NCI-H345 (cell line): ENCODE measurements at regions not wholly inside any gene's neighbourhood (a gene's known extent, or its start where the extent isn't known, plus 50 kb on each side); places are given as distances from the start of the nearest gene placed in this dataset.
"Not testable (repeated sequence)": the region's sequence is repeated elsewhere in the genome, so short reads cannot be mapped to it uniquely, and the experiment has no call there.

Experiments
- DNase-seq: peaks from one replicate; lab custom pipeline; 2025; lab: John Stamatoyannopoulos, UW

DNA sequence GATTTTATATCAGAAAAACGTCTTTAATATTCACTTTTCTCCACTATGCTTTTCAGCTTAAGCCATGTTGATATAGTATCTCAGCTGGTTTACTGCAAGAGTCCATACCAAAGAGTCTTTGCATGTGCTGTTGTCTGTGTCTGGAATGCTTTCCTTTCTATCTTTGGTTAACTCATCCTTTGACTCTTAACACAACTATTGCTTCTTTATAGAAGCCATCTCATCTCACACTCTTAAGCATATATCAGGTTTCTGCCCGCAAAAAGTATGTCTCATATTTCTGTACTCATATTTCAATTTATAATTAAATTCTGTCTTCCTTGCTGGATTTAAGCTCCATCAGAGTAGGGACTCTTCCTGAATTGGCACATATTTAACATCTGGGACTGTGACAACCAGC, 220.9 kb upstream of the KCNK2 start:
- DNase-seq = no peak

- DNase-seq = no peak
Observed at GRCh38 chr1:214862421-214862820, 220.1 kb upstream of the KCNK2 start.

DNA sequence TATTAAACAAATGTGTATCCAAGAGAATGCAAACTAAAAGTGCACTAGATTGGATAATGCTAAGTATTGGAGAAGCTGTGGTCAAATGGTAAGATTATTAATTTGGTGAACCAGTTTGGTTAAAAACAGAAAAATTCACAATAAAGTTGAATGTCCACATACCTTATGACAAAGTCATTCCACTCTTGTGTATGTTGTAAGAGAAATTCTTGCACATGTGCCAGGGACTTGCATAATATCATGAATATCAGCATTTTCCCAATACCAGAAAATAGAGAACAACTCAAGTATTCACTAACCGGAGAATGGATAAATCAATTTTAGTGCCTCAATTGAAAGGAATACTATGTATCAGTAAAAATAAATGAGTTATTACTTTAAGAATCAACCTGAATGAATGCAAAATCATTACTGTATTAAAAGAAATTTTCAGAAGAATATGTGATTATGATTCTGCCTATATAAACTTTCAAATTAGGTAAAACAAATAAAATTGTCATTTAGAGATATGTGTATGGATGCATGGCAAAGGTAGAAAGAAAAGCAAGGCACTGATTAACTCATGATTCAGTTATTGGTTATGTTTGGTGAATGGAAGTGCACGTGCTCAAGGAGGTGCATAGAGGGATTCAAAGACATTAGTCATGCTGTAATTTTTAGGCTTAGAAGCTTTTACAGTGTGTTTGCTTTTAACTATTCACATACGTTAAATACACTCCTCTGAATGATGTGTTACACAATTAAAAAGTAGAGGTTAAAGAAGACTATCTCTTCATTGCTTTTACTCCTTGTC, 217.4 kb upstream of the KCNK2 start:
- no peak for DNase-seq

DNA sequence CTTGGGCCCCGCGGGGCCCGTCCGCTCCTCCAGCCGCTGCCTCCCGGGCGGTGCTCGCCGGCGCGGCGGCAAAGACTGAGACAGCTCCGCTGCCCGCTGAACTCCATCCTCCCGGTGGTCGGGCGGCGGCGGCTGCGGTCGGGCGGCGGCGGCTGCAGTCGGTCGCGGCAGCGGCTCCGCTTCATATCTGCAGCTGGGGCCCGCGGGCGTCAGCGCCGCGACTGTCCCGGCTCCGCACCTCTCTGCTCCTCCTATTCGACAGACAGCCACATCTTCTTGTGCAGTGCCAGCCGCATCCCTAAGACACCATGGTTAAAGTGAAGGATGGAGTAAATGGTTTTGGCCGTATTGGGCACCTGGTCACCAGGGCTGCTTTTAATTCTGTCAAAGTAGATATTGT, 212.1 kb upstream of the KCNK2 start:
- not testable (repeated sequence) for DNase-seq

DNA sequence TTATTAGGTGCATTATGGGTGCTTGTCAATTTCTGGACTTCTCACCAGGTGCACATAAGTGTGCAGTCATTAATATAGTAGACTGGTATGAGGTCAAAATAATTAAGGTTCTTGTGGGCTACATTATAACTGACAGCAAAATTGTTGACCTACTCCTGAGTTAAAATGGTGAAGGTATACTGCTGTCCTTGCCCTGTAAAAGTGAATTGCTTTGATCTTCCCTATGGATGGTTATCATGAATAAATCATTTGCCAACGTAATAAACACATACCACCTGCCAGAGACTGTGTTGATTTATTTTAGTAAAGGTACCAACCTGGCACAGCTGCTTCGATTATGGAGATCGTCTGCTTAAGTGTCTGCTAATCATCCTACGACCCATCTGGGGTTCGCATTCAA, 201.6 kb upstream of the KCNK2 start:
- no peak for DNase-seq

DNA sequence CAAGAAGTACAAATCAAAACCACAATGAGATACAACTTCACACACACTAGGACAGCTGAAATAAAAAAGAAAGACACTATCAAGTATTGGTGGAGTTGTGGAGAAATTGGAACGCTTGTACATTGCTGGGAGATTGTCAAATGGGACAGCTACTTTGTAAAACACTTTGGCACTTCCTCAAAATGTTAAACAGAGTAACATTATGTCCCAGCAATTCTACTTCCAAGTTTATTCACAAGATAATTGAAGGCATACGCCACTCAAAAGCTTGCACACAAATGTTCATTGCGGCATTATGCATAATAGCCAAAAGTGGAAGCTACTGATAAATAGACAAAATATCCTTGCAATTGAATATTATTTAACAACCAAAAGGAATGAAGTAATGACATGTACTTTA, 199.9 kb upstream of the KCNK2 start:
- DNase-seq = no peak

GRCh38 chr1:214895011-214895600, 187.4 kb upstream of the KCNK2 start:
- DNase-seq = no peak

GRCh38 chr1:214896921-214897320, 185.6 kb upstream of the KCNK2 start:
- DNase-seq = no peak

GRCh38 chr1:214897581-214897980, 185.0 kb upstream of the KCNK2 start:
- no peak for DNase-seq

DNA sequence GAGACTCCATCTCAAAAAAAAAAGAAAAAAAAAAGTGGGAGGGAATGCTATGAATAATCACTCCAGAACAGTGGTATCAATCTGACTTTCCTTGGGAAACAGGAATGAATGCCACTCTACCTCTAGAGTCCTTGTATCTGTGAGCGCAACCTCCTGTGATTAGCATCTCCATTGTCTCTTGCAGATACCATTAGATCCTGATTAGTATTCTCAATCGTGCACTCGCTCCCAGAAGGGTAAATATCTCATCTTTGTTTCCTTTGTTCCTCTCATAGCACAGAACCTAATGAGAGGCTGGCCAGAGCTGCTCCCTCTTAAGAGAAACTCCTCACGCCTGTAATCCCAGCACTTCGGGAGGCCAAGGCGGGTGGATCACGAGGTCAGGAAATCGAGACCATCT, 184.4 kb upstream of the KCNK2 start:
- DNase-seq = no peak

- DNase-seq = no peak
Observed at GRCh38 chr1:214898718-214899117, 183.8 kb upstream of the KCNK2 start.

GRCh38 chr1:214899908-214900460, 182.6 kb upstream of the KCNK2 start:
- no peak for DNase-seq

DNA sequence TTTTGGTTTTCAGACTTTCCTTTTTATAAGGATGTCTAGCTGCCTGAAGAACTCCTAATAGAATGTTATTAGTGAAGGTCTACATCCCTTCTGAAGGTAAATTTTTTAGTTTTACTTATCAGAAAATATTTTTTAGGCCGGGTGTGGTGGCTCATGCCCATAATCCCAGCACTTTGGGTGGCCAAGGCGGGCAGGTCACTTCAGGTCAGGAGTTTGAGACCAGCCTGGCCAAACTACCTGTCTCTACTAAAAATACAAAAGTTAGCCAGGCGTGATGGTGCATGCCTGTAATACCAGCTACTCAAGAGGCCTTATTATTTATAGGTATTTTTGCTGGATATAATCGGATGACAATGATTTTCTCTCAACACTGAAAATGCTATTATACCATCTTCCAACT, 181.9 kb upstream of the KCNK2 start:
- no peak for DNase-seq

- no peak for DNase-seq
Observed at GRCh38 chr1:214901718-214902117, 180.8 kb upstream of the KCNK2 start.

GRCh38 chr1:214902636-214903320, 179.8 kb upstream of the KCNK2 start:
- no peak for DNase-seq

GRCh38 chr1:214912127-214912526, 170.4 kb upstream of the KCNK2 start:
- no peak for DNase-seq

DNA sequence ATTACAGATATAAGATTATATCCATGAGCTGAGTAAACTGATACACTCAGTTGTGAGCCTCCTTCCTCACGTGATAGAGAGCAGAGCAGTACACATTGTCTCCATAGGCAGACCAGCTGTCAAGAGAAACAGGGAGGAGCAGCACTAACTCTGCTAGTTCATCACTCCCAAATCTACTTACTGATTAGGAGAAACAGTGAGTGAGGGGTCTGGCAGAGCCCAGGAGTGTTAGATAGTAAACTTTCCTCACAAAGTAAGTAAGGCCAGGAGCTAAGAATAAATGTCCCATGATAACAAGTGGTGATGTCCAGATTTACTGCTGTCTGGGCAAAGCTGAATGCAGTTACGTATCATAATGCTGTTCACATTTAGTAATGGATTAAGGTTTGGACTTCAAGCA, 168.6 kb upstream of the KCNK2 start:
- DNase-seq = no peak

GRCh38 chr1:214917081-214917635, 165.4 kb upstream of the KCNK2 start:
- DNase-seq = no peak

- no peak for DNase-seq
Observed at GRCh38 chr1:214918745-214919144, 163.8 kb upstream of the KCNK2 start.

GRCh38 chr1:214920337-214920736, 162.2 kb upstream of the KCNK2 start:
- no peak for DNase-seq

DNA sequence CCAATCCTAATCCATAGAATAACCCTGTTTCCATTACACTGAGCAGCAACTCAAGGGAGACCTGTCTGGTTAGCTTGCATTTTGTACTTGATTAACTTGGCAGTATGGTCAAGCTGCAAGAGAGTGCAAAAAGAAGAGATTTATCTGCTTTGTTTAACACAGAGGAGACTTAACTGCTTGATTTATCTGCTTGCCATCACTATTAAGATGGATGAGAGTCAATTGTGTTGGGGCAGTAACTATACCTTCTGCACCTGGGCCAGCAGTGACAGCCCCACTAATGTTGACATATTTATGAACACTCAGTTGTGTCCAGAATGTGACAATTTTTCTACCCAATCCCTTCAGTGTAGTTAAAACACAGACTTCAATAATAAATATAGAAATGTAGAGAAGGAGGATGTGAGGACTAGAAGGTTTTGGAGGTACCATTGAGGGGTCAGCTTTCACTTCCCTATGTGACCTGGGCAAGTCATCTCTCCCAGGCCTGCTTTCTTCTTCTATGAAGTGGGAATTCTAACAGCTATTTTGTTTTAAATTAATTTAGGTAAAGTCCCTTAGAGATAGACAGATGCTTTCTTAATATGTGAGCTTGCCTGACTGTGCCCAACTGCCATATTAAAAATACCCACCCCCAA, 159.1 kb upstream of the KCNK2 start:
- no peak for DNase-seq

DNA sequence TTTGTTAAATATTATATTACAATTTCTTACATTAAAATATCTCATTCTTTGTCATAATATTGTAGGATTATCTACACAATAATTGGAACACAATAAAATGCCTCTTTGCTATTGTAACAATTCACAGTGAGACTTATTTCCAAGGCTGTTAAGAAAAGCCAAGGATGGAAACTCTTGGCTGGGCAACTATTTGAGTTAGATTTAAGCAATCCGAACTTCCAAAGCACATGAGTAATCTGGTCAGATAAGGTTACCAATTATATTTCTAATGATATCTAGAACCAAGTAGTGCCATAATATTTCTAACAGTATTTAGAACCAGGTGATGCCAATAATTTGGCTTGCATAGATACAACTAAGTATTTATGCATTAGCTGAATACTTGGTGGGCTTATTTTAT, 154.7 kb upstream of the KCNK2 start:
- DNase-seq = no peak
